OCI-LY3 (cell line): ENCODE measurements at regions not wholly inside any gene's neighbourhood (a gene's known extent, or its start where the extent isn't known, plus 50 kb on each side); places are given as distances from the start of the nearest gene placed in this dataset.

Experiments
- EZH2phosphoT487 ChIP-seq: fragments of 200-600 bp; shearing (Covaris generic); IDR thresholded peaks from 2 replicates; pipeline ENCODE4 v1.6.1; 2018; ENCODE audit warnings: antibody characterized with exemption, mixed run types, low read depth
- TF ChIP-seq, protein P1 (sequence below): fragments of 200-600, 300-600 bp; sonication (generic); IDR thresholded peaks from 2 replicates; pipeline ENCODE4 v1.5.1; 2014; ENCODE audit warnings: antibody characterized with exemption, low read length, low read depth

- TF ChIP-seq, protein P1, sequence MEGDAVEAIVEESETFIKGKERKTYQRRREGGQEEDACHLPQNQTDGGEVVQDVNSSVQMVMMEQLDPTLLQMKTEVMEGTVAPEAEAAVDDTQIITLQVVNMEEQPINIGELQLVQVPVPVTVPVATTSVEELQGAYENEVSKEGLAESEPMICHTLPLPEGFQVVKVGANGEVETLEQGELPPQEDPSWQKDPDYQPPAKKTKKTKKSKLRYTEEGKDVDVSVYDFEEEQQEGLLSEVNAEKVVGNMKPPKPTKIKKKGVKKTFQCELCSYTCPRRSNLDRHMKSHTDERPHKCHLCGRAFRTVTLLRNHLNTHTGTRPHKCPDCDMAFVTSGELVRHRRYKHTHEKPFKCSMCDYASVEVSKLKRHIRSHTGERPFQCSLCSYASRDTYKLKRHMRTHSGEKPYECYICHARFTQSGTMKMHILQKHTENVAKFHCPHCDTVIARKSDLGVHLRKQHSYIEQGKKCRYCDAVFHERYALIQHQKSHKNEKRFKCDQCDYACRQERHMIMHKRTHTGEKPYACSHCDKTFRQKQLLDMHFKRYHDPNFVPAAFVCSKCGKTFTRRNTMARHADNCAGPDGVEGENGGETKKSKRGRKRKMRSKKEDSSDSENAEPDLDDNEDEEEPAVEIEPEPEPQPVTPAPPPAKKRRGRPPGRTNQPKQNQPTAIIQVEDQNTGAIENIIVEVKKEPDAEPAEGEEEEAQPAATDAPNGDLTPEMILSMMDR = no peak
- no peak for TF ChIP-seq EZH2phosphoT487
These were observed 192.7 kb upstream of the TOPAZ1 start for GRCh38 chr3:44048949-44049348.
